H1 (cell line): ENCODE measurements at regions not wholly inside any gene's neighbourhood (a gene's known extent, or its start where the extent isn't known, plus 50 kb on each side); places are given as distances from the start of the nearest gene placed in this dataset.

Experiments used
- ASH2L ChIP-seq: fragments of 200-600, 300-600 bp; sonication (generic); IDR thresholded peaks from one replicate; pipeline ENCODE4 v1.7.1; 2017; ENCODE audit warnings: low read length
- ATF3 ChIP-seq: IDR thresholded peaks from 2 replicates; pipeline ENCODE4 v1.6.1; 2011; ENCODE audit warnings: low read depth, mild to moderate bottlenecking, low read length; ENCODE audit not compliant: insufficient read depth
- CEBPB ChIP-seq: IDR thresholded peaks from 2 replicates; pipeline ENCODE4 v1.6.1; 2012; ENCODE audit warnings: low read depth, low read length
- CTCF ChIP-seq, 3 experiments: IDR thresholded peaks; 1 replicate in 2 of 3; 2 replicates in 1 of 3; pipeline versions ENCODE4 v1.5.1 to v1.6.1; 2011; ENCODE audit warnings: low read length in 3 of 3, mild to moderate bottlenecking in 3 of 3, inconsistent platforms in 2 of 3, low read depth in 1 of 3, moderate library complexity in 1 of 3; ENCODE audit not compliant: insufficient read depth in 1 of 3; ENCODE audit errors: control extremely low read depth in 1 of 3
- EP300 ChIP-seq, 2 experiments: IDR thresholded peaks; 1 replicate in 1 of 2; 2 replicates in 1 of 2; pipeline ENCODE4 v1.6.1; 2011 to 2012; ENCODE audit warnings: low read depth in 2 of 2, low read length in 2 of 2, mild to moderate bottlenecking in 2 of 2, borderline replicate concordance in 1 of 2, inconsistent platforms in 1 of 2, moderate library complexity in 1 of 2
- EZH2 ChIP-seq: fragments of 200-600 bp; sonication (generic); IDR thresholded peaks from 2 replicates; pipeline ENCODE4 v1.7.1; 2012; ENCODE audit warnings: low read depth, mild to moderate bottlenecking, moderate library complexity, low read length, inconsistent platforms; ENCODE audit not compliant: severe bottlenecking
- KDM5A ChIP-seq: fragments of 200-600 bp; IDR thresholded peaks from 2 replicates; pipeline ENCODE4 v1.7.1; 2012; ENCODE audit warnings: mild to moderate bottlenecking, low read length, inconsistent platforms, mixed read lengths
- POLR2A ChIP-seq, 2 experiments: IDR thresholded peaks; 1 replicate in 1 of 2; 2 replicates in 1 of 2; pipeline ENCODE4 v1.6.1; 2011; ENCODE audit warnings: low read depth in 2 of 2, low read length in 2 of 2, mild to moderate bottlenecking in 2 of 2; ENCODE audit errors: control extremely low read depth in 1 of 2
- SP1 ChIP-seq: IDR thresholded peaks from 2 replicates; pipeline ENCODE4 v1.6.1; 2011; ENCODE audit warnings: low read depth, low read length
- SP2 ChIP-seq: IDR thresholded peaks from 2 replicates; pipeline ENCODE4 v1.6.1; 2012; ENCODE audit warnings: mild to moderate bottlenecking, low read length, inconsistent platforms
- SUZ12 ChIP-seq: fragments of 200-600 bp; sonication (generic); IDR thresholded peaks from 2 replicates; pipeline ENCODE4 v1.6.1; 2012; ENCODE audit warnings: mild to moderate bottlenecking, inconsistent platforms, low read length, moderate library complexity, mixed read lengths
- TAF1 ChIP-seq: IDR thresholded peaks from 2 replicates; pipeline ENCODE4 v1.6.1; 2011; ENCODE audit warnings: mild to moderate bottlenecking, low read depth, low read length
- USF2 ChIP-seq: IDR thresholded peaks from 2 replicates; pipeline ENCODE4 v1.6.1; 2011; ENCODE audit warnings: low read length, improper control_type of control experiment

- TF ChIP-seq CTCF (IDR thresholded peaks at IDR 0.05; ENCODE audit: control extremely low read depth in 1 of 3, insufficient read depth in 1 of 3, low read depth in 1 of 3, low read length in 3 of 3) (no peak), CEBPB (no peak), POLR2A (IDR thresholded peaks at IDR 0.05; ENCODE audit: control extremely low read depth in 1 of 2, low read depth in 2 of 2, low read length in 2 of 2) (no peak), TAF1 (no peak), SP2 (no peak), EP300 (IDR thresholded peaks at IDR 0.05; ENCODE audit: borderline replicate concordance in 1 of 2, low read depth in 2 of 2, low read length in 2 of 2) (no peak), KDM5A (no peak), SP1 (no peak), USF2 (no peak), EZH2 (no peak), ATF3 (no peak), SUZ12 (no peak), ASH2L (no peak)
Measured at GRCh38 chr1:198883184-198883583, 244.3 kb downstream of the PTPRC start.
